Activated CD4-positive, alpha-beta T cell treated with anti-CD3 and anti-CD28 coated beads for 36 hours (primary cell): ENCODE measurements at regions not wholly inside any gene's neighbourhood (a gene's known extent, or its start where the extent isn't known, plus 50 kb on each side); places are given as distances from the start of the nearest gene placed in this dataset.

Source experiments
- ATAC-seq: fragments of 200-7000 bp; cut with Tn5 transposase; one replicate; pipeline ENCODE4 v1.10.0; 2021; ENCODE audit warnings: mild to moderate bottlenecking, moderate library complexity
- CTCF ChIA-PET: fragments of 350-600 bp; sonication (Branson Sonifier 250); formaldehyde crosslinking; loops from one replicate; lab custom pipeline; 2021; ENCODE audit warnings: antibody characterized with exemption; lab: Charles Lee
- POLR2A ChIA-PET: fragments of 350-600 bp; sonication (Branson Sonifier 250); formaldehyde crosslinking; loops from one replicate; lab custom pipeline; 2021; ENCODE audit warnings: antibody characterized with exemption, inconsistent platforms; lab: Charles Lee
- DNase-seq: peaks from one replicate; pipeline ENCODE4 v3.0.0-alpha.2; 2020
- H3K27ac Mint-ChIP-seq: one replicate; pipeline ENCODE4 v1.8.0; 2021; ENCODE audit warnings: mixed read lengths
- H3K27me3 Mint-ChIP-seq: one replicate; pipeline ENCODE4 v1.8.0; 2021; ENCODE audit warnings: mixed read lengths
- H3K36me3 Mint-ChIP-seq: one replicate; pipeline ENCODE4 v1.8.0; 2021; ENCODE audit warnings: low read depth, mixed read lengths
- H3K4me1 Mint-ChIP-seq: one replicate; pipeline ENCODE4 v1.8.0; 2021; ENCODE audit warnings: mixed read lengths
- H3K4me3 Mint-ChIP-seq: one replicate; pipeline ENCODE4 v1.8.0; 2021; ENCODE audit warnings: mild to moderate bottlenecking, moderate library complexity, mixed read lengths
- H3K9me3 Mint-ChIP-seq: one replicate; pipeline ENCODE4 v1.8.0; 2021; ENCODE audit warnings: low read depth, mixed read lengths
- intact Hi-C, 2 experiments: fragments of 100-400 bp; cut with DNase I in 1 of 2; cut with micrococcal nuclease in 1 of 2; formaldehyde crosslinking; loops; one replicate each; pipeline versions ENCODE4 v1.14.2 to v1.15.1; 2022 to 2024; cut with DNase I, micrococcal nuclease

DNA sequence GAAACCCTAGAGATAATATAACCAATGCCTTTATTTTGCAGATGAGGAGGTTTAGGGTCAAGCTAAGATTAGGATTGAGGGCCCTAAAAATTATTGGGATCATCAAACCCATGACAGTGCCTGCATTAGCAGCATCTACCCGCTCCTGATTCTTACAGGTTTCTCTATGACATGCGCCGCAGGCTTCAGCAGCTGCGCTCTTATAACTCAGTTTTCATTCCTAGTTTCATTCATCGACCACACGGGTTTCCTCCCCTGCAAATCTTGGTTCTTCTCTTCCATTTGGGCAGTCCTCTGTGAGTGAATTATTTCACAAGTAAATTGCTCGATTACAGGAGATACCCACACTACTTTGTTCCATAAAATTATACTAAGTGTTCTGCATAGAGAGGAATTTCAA, 137.2 kb downstream of the SLC24A2 start:
- intact Hi-C loops: no loop called here
- ChIA-PET CTCF (no interaction called here), POLR2A (no interaction called here)
- H3K4me1 Mint-ChIP-seq: no peaks in the 10 kb centered on the region
- no peaks in the 10 kb centered on the region for H3K9me3 Mint-ChIP-seq
- H3K4me3 Mint-ChIP-seq: no peak overlapping the region
- no peak for DNase-seq
- no peak overlapping the region for H3K27ac Mint-ChIP-seq
- peaks cover 12% of the 10 kb centered on the region for H3K27me3 Mint-ChIP-seq
- no peak for ATAC-seq
- no peaks in the 10 kb centered on the region for H3K36me3 Mint-ChIP-seq

DNA sequence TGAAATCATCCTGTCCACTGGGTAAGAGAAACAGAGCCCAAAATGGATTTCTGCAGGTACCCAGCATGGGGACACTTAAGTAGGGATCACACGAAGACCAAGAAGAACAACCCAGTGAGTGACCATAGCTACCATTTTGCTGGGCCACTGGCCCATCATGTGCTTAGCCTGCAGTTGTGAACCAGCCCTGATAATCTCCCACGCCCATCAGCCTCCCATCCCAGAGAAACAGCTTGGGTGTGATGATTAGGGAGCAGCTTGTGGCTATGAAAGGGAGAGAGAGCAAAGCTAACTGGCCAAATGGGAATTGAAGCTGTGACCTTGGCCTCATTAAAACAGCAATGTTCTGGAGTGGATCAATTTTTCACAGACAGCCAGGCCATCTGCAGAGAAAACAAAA, 138.5 kb downstream of the SLC24A2 start:
- no peak for DNase-seq
- intact Hi-C loops: no loop called here
- H3K27ac Mint-ChIP-seq: no peak overlapping the region

DNA sequence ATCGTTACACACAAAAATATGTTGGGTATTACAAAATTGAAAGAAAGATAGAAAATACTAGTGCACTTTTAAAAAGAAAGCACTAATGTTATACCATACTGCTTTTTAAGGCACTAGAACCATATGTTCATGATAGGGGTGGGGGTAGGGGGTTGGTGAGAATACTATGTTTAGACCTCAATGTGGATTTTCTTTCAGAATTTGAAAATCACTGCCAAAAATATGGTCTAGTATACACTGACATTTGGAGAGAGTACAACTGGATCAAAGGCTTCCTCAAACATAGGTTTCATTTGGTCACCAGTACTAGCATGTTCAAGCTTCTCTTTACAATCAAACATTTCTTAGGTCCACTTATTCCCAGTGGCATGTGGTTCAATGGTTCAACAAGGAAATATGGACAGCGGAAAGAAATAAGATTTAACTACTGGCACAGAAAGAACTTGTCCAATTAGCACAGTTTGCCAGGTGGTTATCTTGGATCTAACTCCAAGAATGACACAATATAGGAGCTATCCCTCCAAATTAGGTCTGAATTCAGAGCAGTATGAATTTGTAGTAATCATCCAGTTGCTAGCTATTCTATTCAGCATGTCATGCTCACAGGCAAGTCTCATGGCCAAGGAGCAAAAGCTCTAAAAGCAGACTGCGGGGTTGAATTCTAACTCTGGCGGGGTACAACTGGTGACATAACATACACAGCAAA, 139.3 kb downstream of the SLC24A2 start:
- ChIA-PET POLR2A (no interaction called here), CTCF (interaction anchor here (1.5 kb wide), 1 partner anchor 10 kb away, joined by 3 read pairs; no protein-coding TSS in a partner anchor)
- intact Hi-C loops: no loop called here
- Mint-ChIP-seq H3K27ac (no peak overlapping the region), H3K4me3 (no peak overlapping the region), H3K36me3 (no peaks in the 10 kb centered on the region), H3K9me3 (no peaks in the 10 kb centered on the region), H3K27me3 (peaks cover 12% of the 10 kb centered on the region), H3K4me1 (no peaks in the 10 kb centered on the region)
- DNase-seq: no peak
- ATAC-seq: no peak

More for the DNA sequence above, 138.5 kb downstream of the SLC24A2 start:
- POLR2A ChIA-PET: no interaction called here
- CTCF ChIA-PET: interaction anchor here (1.5 kb wide), 1 partner anchor 9 kb away, joined by 3 read pairs; no protein-coding TSS in a partner anchor
- Mint-ChIP-seq H3K4me1 (no peaks in the 10 kb centered on the region), H3K27me3 (peaks cover 12% of the 10 kb centered on the region), H3K9me3 (no peaks in the 10 kb centered on the region), H3K4me3 (no peak overlapping the region), H3K36me3 (no peaks in the 10 kb centered on the region)
- ATAC-seq: no peak

DNA sequence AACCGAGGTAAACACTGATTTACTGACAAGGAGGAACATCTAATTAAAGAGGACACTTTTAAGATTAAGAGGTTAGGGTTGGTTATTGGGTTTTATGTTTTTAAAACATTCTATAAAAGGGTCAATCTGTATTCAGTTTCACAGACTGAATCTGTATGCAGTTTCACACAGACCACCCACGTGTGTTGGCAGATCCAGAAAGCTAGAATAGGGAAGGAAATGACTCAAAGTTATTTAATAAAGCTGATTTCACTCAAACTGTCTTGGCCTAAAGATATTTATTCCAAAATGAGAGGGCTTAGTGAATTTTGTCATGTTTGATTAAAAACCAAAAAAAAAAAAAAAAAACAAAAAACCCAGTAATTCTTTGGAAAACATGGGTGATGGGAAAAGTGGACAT, 140.2 kb downstream of the SLC24A2 start:
- H3K36me3 Mint-ChIP-seq: no peaks in the 10 kb centered on the region
- ATAC-seq (no peak), DNase-seq (no peak)
- CTCF ChIA-PET: interaction anchor here (0.7 to 0.9 kb wide), 2 partner anchors 29 to 276 kb away, joined by 3 read pairs; no protein-coding TSS in a partner anchor
- no peaks in the 10 kb centered on the region for H3K4me1 Mint-ChIP-seq
- no peak overlapping the region for H3K27ac Mint-ChIP-seq
- peaks cover 12% of the 10 kb centered on the region for H3K27me3 Mint-ChIP-seq
- no peak overlapping the region for H3K4me3 Mint-ChIP-seq
- POLR2A ChIA-PET: no interaction called here
- no peaks in the 10 kb centered on the region for H3K9me3 Mint-ChIP-seq
- intact Hi-C loops: no loop called here

DNA sequence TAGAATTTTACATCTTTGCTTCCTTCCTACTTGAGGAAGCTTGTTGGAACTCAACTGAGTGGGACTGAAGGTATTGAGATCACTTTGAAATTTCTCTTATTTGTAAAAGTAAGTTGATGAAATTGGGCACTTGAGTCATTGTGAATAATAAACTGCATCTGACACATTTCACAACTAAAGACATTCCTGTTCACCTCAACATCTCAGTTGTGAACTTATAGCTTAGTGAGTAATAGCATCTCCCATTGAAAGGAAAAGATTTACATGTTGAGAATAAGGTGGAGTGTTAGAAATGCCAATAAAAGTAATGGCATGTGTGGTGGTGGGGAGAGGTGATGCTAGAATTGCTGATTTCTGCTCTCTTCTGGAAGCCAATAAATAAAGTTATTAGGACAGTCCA, 145.0 kb downstream of the SLC24A2 start:
- no peak overlapping the region for H3K27ac Mint-ChIP-seq
- H3K4me3 Mint-ChIP-seq: no peak overlapping the region
- no peaks in the 10 kb centered on the region for H3K4me1 Mint-ChIP-seq
- intact Hi-C loops: loop anchor here (5.0 kb wide), 1 partner anchor 152 kb away; no protein-coding TSS in a partner anchor
- ATAC-seq: peak; percentile 30
- POLR2A ChIA-PET: no interaction called here
- CTCF ChIA-PET: interaction anchor here (1.4 kb wide), 1 partner anchor 151 kb away, joined by 5 read pairs; no protein-coding TSS in a partner anchor
- no peak for DNase-seq
- H3K36me3 Mint-ChIP-seq: no peaks in the 10 kb centered on the region
- no peaks in the 10 kb centered on the region for H3K9me3 Mint-ChIP-seq
- peaks cover 3% of the 10 kb centered on the region for H3K27me3 Mint-ChIP-seq

DNA sequence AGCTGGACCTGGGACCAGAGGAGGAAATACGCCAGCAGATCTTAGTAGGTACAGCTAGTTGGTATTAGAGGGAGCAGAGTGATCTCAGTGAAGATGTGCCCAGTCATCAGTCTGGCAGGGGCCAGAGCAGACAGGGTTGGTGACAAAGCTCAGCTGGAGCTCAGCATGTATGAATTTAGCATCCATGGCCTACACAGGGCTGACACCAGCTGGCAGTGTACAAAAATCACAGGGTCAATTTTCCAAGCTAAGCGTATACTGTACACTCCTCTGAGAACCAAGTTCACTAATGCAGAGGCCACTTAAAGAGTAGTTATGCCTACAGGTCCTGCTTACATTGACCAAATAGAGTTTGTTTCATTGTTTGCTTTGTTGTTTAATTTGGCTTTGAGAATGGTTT, 146.6 kb downstream of the SLC24A2 start:
- intact Hi-C loops: loop anchor here (5.0 kb wide), 1 partner anchor 150 kb away; no protein-coding TSS in a partner anchor
- H3K36me3 Mint-ChIP-seq: no peaks in the 10 kb centered on the region
- POLR2A ChIA-PET: interaction anchor here (0.6 kb wide), 1 partner anchor 11 kb away, joined by 3 read pairs; no protein-coding TSS in a partner anchor
- no peak overlapping the region for H3K4me3 Mint-ChIP-seq
- H3K4me1 Mint-ChIP-seq: no peaks in the 10 kb centered on the region
- CTCF ChIA-PET: interaction anchor here (1.4 to 1.5 kb wide), 2 partner anchors 172 to 177 kb away, joined by 3 to 4 read pairs; no protein-coding TSS in a partner anchor
- no peaks in the 10 kb centered on the region for H3K27me3 Mint-ChIP-seq
- no peaks in the 10 kb centered on the region for H3K9me3 Mint-ChIP-seq
- ATAC-seq (no peak), DNase-seq (peak; percentile 6)
- no peak overlapping the region for H3K27ac Mint-ChIP-seq

DNA sequence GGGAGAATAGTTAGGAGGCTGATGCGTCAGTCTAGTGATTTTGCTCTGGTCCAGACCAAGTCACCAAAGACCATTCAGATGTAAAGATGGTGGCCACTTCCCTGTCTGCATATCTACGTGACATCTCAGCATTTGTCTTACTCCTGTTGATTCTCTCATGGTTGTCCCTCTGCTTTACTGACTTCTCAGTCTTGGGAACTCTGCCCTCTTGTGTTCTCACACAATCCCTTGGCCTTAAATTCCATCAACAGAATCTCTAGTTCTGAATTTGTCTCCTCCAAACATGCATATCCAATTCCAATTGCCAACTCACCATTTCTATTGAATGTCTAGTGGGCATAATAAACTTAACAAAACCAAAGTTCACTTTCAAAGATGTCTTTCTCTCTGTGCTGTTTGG, 147.8 kb downstream of the SLC24A2 start:
- H3K36me3 Mint-ChIP-seq: no peaks in the 10 kb centered on the region
- CTCF ChIA-PET: no interaction called here
- intact Hi-C loops: loop anchor here (5.0 kb wide), 1 partner anchor 149 kb away; no protein-coding TSS in a partner anchor

DNA sequence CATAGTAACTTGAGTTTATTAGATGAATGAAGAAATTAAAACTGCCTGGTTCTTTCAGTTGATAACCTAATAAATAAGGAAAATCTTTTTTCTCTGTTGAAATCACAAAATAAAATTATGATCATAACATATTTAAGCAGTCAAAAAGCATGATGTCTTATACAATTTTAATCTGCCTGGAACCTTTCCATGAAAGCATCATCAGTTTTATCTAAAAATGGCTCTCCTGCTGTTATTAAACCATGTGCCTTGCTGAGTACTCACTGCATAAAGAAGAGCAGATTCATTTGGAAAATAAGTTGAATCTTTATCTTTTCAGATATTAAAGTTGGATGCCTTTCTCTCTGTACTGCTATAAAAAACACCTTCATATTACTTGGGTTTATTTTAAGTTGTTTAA, 148.8 kb downstream of the SLC24A2 start:
- CTCF ChIA-PET: no interaction called here
- no peak overlapping the region for H3K4me3 Mint-ChIP-seq

More for the DNA sequence above, 147.8 kb downstream of the SLC24A2 start:
- Mint-ChIP-seq H3K9me3 (no peaks in the 10 kb centered on the region), H3K4me1 (no peaks in the 10 kb centered on the region), H3K27me3 (no peaks in the 10 kb centered on the region), H3K27ac (no peak overlapping the region), H3K4me3 (no peak overlapping the region)
- DNase-seq (no peak), ATAC-seq (no peak)
- POLR2A ChIA-PET: no interaction called here

DNA sequence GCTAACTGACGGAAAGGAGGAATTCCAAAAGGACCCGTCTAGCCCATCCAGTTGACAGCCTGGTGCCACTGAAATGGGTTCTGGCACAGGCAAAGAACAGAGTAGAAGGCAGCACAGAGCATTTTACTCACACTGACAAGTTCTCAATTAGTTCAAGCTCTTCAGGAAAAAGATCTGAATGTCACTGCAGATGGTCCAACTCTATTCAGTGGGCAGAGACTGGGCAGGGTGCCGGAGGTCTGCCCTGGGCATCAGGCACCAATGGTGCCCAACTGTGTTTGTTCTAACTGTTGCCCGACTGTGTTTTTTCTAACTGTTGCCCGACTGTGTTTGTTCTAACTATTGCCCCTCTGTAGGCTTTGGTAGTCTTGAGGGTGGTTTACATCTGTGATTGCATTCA, 151.8 kb downstream of the SLC24A2 start:
- H3K4me1 Mint-ChIP-seq: no peaks in the 10 kb centered on the region
- H3K27ac Mint-ChIP-seq: no peak overlapping the region
- ChIA-PET POLR2A (no interaction called here), CTCF (no interaction called here)
- H3K4me3 Mint-ChIP-seq: no peak overlapping the region
- no peaks in the 10 kb centered on the region for H3K27me3 Mint-ChIP-seq
- no peaks in the 10 kb centered on the region for H3K36me3 Mint-ChIP-seq
- intact Hi-C loops: no loop called here
- no peak for ATAC-seq
- no peak for DNase-seq
- no peaks in the 10 kb centered on the region for H3K9me3 Mint-ChIP-seq

More for the DNA sequence above, 148.8 kb downstream of the SLC24A2 start:
- no peak for DNase-seq
- Mint-ChIP-seq H3K27ac (no peak overlapping the region), H3K27me3 (no peaks in the 10 kb centered on the region), H3K9me3 (no peaks in the 10 kb centered on the region), H3K36me3 (no peaks in the 10 kb centered on the region), H3K4me1 (no peaks in the 10 kb centered on the region)
- ATAC-seq: no peak
- intact Hi-C loops: loop anchor here (5.0 kb wide), 1 partner anchor 148 kb away; no protein-coding TSS in a partner anchor
- POLR2A ChIA-PET: no interaction called here

DNA sequence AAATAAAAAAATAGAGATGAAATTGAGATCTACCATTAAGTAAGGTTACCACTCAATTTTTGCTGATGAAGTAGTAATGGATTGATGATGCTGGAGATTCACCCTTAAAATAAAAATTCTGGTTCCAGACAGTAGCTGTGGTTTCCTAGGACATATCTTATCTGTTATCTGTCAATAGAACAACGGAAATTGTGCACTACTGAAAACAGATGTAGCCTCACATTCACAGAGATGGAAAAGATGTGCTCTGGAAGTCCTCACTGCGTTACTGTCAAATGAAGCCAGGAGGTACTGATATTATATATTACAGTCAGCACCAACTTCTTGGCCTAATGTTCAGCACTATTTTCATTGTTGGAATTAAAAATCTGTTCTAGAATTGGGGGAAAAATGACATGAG, 154.0 kb downstream of the SLC24A2 start:
- intact Hi-C loops: no loop called here
- Mint-ChIP-seq H3K9me3 (no peaks in the 10 kb centered on the region), H3K27ac (no peak overlapping the region), H3K4me3 (no peak overlapping the region), H3K36me3 (no peaks in the 10 kb centered on the region), H3K27me3 (no peaks in the 10 kb centered on the region), H3K4me1 (no peaks in the 10 kb centered on the region)
- CTCF ChIA-PET: no interaction called here
- DNase-seq: no peak
- no peak for ATAC-seq
- POLR2A ChIA-PET: no interaction called here

DNA sequence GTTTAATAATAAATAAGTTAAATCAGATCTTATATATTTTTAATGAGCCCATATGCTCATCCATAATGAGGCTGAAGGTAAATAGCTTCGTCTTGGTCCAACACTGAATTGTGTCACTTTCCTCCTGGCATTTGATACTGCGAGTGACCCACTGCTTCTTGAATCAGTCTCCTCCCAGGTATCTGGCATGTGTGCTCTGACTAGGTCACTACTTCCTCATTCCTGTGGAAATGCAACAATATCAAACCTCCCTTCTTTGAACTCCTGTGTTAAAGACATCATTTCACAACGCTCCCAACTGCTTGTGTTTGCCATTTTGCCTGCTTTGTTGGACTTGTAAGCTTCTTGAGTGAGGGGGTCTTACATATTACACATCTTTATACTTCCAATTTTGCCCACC, 157.7 kb downstream of the SLC24A2 start:
- intact Hi-C loops: no loop called here
- Mint-ChIP-seq H3K4me3 (no peak overlapping the region), H3K36me3 (no peaks in the 10 kb centered on the region), H3K9me3 (no peaks in the 10 kb centered on the region), H3K27me3 (peaks cover under 1% of the 10 kb centered on the region), H3K4me1 (no peaks in the 10 kb centered on the region), H3K27ac (no peak overlapping the region)
- CTCF ChIA-PET: no interaction called here
- ATAC-seq (no peak), DNase-seq (no peak)
- POLR2A ChIA-PET: no interaction called here

DNA sequence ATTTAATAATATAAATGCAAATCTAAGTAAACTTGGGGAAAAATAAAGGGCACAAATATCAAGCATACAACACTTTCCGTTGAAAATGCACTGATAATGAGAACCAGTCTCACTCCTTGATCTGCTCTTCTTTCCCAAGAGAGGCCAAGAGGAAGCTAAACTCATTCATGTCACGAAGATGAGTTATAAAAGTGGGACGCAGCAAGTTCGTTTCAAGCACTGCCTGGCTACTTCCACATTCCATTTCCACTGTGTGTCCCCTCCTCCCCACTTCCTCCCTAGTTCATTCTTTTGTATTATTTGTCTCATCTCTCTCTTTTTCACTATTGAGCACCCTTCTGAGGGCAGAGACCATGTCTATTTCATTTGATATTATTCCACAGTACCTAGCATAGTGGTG, 158.1 kb downstream of the SLC24A2 start:
- ChIA-PET CTCF (no interaction called here), POLR2A (no interaction called here)
- no peak for ATAC-seq
- H3K4me1 Mint-ChIP-seq: no peaks in the 10 kb centered on the region
- H3K27ac Mint-ChIP-seq: no peak overlapping the region
- no peak for DNase-seq
- H3K27me3 Mint-ChIP-seq: peaks cover 2% of the 10 kb centered on the region
- H3K36me3 Mint-ChIP-seq: no peaks in the 10 kb centered on the region
- no peaks in the 10 kb centered on the region for H3K9me3 Mint-ChIP-seq
- intact Hi-C loops: no loop called here
- H3K4me3 Mint-ChIP-seq: no peak overlapping the region
